GM23338 (cell line): ENCODE measurements at regions not wholly inside any gene's neighbourhood (a gene's known extent, or its start where the extent isn't known, plus 50 kb on each side); places are given as distances from the start of the nearest gene placed in this dataset.

ENCODE experiments used
- EZH2 ChIP-seq: fragments of 200-600 bp; sonication (generic); IDR thresholded peaks from one replicate; pipeline ENCODE4 v1.8.0; 2017; ENCODE audit warnings: antibody characterized with exemption, mild to moderate bottlenecking, low read depth; ENCODE audit not compliant: unreplicated experiment
- NANOG ChIP-seq: IDR thresholded peaks from 2 replicates; pipeline ENCODE4 v1.6.1; 2016; ENCODE audit warnings: antibody characterized with exemption, borderline replicate concordance
- POLR2AphosphoS5 ChIP-seq: IDR thresholded peaks from 2 replicates; pipeline ENCODE4 v1.6.1; 2016; ENCODE audit warnings: antibody characterized with exemption, low read depth
- TF ChIP-seq, protein P1 (sequence below): IDR thresholded peaks from one replicate; pipeline ENCODE4 v1.6.1; 2018; ENCODE audit warnings: antibody characterized with exemption; ENCODE audit not compliant: unreplicated experiment
- TF ChIP-seq, protein P2 (sequence below), 2 experiments: fragments of 200-600 bp in 1 of 2; sonication (generic) in 1 of 2; conservative IDR thresholded peaks; 2 replicates each; pipeline versions ENCODE4 v1.5.1 to v1.6.1; 2016 to 2017; ENCODE audit warnings: antibody characterized with exemption in 2 of 2, low read depth in 2 of 2, mild to moderate bottlenecking in 2 of 2, moderate library complexity in 1 of 2
- TF ChIP-seq, protein P3 (sequence below): IDR thresholded peaks from 2 replicates; pipeline ENCODE4 v1.6.1; 2016; ENCODE audit warnings: antibody characterized with exemption

DNA sequence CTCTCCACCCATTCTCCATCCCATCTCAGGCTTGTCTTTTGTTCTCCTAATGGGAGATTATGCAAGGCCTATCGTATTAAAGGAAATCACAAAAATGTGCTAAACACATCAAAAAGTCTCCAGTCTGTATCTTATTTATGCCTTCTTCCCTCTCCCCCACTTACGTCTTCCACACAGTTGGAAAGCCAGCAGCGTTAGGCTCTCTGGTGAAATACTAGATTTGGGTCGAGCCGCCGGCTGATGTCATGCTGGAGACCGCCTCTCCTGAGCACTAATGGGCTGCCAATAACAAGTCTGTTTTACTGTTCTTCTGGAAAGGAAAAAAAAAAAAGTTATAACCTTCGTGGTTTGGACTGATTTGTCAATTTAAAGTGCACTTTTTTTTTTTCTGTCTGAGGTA, 182.7 kb upstream of the SIX2 start:
- TF ChIP-seq NANOG (no peak), POLR2AphosphoS5 (no peak), EZH2 (no peak)
- TF ChIP-seq, protein P1, sequence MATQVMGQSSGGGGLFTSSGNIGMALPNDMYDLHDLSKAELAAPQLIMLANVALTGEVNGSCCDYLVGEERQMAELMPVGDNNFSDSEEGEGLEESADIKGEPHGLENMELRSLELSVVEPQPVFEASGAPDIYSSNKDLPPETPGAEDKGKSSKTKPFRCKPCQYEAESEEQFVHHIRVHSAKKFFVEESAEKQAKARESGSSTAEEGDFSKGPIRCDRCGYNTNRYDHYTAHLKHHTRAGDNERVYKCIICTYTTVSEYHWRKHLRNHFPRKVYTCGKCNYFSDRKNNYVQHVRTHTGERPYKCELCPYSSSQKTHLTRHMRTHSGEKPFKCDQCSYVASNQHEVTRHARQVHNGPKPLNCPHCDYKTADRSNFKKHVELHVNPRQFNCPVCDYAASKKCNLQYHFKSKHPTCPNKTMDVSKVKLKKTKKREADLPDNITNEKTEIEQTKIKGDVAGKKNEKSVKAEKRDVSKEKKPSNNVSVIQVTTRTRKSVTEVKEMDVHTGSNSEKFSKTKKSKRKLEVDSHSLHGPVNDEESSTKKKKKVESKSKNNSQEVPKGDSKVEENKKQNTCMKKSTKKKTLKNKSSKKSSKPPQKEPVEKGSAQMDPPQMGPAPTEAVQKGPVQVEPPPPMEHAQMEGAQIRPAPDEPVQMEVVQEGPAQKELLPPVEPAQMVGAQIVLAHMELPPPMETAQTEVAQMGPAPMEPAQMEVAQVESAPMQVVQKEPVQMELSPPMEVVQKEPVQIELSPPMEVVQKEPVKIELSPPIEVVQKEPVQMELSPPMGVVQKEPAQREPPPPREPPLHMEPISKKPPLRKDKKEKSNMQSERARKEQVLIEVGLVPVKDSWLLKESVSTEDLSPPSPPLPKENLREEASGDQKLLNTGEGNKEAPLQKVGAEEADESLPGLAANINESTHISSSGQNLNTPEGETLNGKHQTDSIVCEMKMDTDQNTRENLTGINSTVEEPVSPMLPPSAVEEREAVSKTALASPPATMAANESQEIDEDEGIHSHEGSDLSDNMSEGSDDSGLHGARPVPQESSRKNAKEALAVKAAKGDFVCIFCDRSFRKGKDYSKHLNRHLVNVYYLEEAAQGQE: no peak
- TF ChIP-seq, protein P2, sequence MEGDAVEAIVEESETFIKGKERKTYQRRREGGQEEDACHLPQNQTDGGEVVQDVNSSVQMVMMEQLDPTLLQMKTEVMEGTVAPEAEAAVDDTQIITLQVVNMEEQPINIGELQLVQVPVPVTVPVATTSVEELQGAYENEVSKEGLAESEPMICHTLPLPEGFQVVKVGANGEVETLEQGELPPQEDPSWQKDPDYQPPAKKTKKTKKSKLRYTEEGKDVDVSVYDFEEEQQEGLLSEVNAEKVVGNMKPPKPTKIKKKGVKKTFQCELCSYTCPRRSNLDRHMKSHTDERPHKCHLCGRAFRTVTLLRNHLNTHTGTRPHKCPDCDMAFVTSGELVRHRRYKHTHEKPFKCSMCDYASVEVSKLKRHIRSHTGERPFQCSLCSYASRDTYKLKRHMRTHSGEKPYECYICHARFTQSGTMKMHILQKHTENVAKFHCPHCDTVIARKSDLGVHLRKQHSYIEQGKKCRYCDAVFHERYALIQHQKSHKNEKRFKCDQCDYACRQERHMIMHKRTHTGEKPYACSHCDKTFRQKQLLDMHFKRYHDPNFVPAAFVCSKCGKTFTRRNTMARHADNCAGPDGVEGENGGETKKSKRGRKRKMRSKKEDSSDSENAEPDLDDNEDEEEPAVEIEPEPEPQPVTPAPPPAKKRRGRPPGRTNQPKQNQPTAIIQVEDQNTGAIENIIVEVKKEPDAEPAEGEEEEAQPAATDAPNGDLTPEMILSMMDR (conservative IDR thresholded peaks at IDR 0.05; ENCODE audit: low read depth in 2 of 2): no peak
- TF ChIP-seq, protein P3, sequence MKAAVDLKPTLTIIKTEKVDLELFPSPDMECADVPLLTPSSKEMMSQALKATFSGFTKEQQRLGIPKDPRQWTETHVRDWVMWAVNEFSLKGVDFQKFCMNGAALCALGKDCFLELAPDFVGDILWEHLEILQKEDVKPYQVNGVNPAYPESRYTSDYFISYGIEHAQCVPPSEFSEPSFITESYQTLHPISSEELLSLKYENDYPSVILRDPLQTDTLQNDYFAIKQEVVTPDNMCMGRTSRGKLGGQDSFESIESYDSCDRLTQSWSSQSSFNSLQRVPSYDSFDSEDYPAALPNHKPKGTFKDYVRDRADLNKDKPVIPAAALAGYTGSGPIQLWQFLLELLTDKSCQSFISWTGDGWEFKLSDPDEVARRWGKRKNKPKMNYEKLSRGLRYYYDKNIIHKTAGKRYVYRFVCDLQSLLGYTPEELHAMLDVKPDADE: no peak
